NB4 (cell line): ENCODE measurements at regions not wholly inside any gene's neighbourhood (a gene's known extent, or its start where the extent isn't known, plus 50 kb on each side); places are given as distances from the start of the nearest gene placed in this dataset.

Source experiments
- CTCF ChIP-seq: IDR thresholded peaks from one replicate; pipeline ENCODE4 v1.5.1; 2012; ENCODE audit warnings: low read depth, low read length
- MAX ChIP-seq: IDR thresholded peaks from 2 replicates; pipeline ENCODE4 v1.6.1; 2011; ENCODE audit warnings: low read depth, low read length
- MYC ChIP-seq: IDR thresholded peaks from 2 replicates; pipeline ENCODE4 v1.6.1; 2011; ENCODE audit warnings: low read depth, low read length
- POLR2A ChIP-seq: IDR thresholded peaks from 2 replicates; pipeline ENCODE4 v1.6.1; 2011; ENCODE audit warnings: mild to moderate bottlenecking; ENCODE audit not compliant: insufficient read length; ENCODE audit errors: extremely low read depth

DNA sequence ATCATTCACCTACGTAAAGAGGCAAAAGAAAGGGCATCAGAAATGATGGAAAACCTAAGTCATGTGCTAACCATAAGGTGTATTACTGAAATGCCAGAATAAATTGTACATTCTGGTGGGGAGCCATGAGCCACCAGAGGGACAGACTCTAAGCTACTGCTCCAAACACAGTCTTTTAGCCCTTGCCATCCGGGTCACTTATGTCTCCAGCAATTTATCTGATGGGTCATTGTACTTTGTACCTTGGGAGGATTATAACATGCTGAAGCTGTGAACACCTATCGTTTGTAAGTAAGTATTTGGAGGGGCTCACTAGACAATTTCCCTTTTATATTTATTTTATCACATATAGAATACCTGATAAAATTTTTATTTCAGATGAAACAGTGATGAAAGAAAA, 495.1 kb downstream of the KIF4B start:
- TF ChIP-seq POLR2A (no peak), CTCF (no peak), MYC (no peak), MAX (no peak)
